Activated CD4-positive, alpha-beta T cell treated with anti-CD3 and anti-CD28 coated beads for 36 hours (primary cell): ENCODE measurements at regions not wholly inside any gene's neighbourhood (a gene's known extent, or its start where the extent isn't known, plus 50 kb on each side); places are given as distances from the start of the nearest gene placed in this dataset.

Experiments used
- ATAC-seq: fragments of 200-7000 bp; cut with Tn5 transposase; one replicate; pipeline ENCODE4 v1.10.0; 2021; ENCODE audit warnings: mild to moderate bottlenecking, moderate library complexity
- CTCF ChIA-PET: fragments of 350-600 bp; sonication (Branson Sonifier 250); formaldehyde crosslinking; loops from one replicate; lab custom pipeline; 2021; ENCODE audit warnings: antibody characterized with exemption; lab: Charles Lee
- POLR2A ChIA-PET: fragments of 350-600 bp; sonication (Branson Sonifier 250); formaldehyde crosslinking; loops from one replicate; lab custom pipeline; 2021; ENCODE audit warnings: antibody characterized with exemption, inconsistent platforms; lab: Charles Lee
- DNase-seq: peaks from one replicate; pipeline ENCODE4 v3.0.0-alpha.2; 2020
- H3K27ac Mint-ChIP-seq: one replicate; pipeline ENCODE4 v1.8.0; 2021; ENCODE audit warnings: mixed read lengths
- H3K27me3 Mint-ChIP-seq: one replicate; pipeline ENCODE4 v1.8.0; 2021; ENCODE audit warnings: mixed read lengths
- H3K36me3 Mint-ChIP-seq: one replicate; pipeline ENCODE4 v1.8.0; 2021; ENCODE audit warnings: low read depth, mixed read lengths
- H3K4me1 Mint-ChIP-seq: one replicate; pipeline ENCODE4 v1.8.0; 2021; ENCODE audit warnings: mixed read lengths
- H3K4me3 Mint-ChIP-seq: one replicate; pipeline ENCODE4 v1.8.0; 2021; ENCODE audit warnings: mild to moderate bottlenecking, moderate library complexity, mixed read lengths
- H3K9me3 Mint-ChIP-seq: one replicate; pipeline ENCODE4 v1.8.0; 2021; ENCODE audit warnings: low read depth, mixed read lengths
- intact Hi-C, 2 experiments: fragments of 100-400 bp; cut with DNase I in 1 of 2; cut with micrococcal nuclease in 1 of 2; formaldehyde crosslinking; loops; one replicate each; pipeline versions ENCODE4 v1.14.2 to v1.15.1; 2022 to 2024; cut with DNase I, micrococcal nuclease

DNA sequence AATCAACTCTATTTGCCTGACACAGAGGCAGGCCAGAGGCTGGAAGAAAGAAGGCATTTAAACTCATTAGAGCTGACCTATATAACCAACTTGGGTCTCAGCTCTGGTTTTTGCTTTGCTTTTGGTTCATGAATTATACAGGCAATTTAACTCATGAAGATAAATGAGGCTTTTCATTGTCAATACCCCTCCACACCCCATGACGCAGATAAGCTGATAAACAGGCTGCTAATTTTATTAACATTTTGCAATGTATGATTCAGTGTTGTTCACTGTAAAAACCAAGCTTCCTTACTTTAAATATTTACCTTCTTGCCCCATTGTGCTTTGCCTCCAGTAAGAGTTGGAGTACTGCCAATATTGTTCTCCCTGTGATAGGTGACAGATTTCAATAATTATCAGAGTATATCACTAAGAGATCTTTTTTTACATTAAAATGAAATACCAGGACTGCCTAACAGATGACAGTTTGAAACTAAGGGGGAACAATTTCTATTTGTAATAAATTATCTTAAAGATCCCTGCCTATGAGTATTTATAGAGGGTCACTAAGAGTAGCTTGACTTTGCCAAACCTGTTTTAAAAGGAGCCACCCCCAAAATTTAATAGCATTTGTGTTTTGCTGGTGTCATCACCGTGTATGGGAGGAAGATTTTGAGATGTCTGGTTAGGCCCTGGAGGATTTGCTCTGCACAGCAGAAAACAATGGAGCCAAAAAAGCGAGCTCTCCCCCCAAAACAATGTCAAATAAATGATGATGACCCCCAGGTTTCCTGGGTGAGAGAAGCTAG lies 472.7 kb upstream of the NBEA start:
- no peaks in the 10 kb centered on the region for H3K36me3 Mint-ChIP-seq
- H3K4me3 Mint-ChIP-seq, result no peak overlapping the region
- H3K4me1 Mint-ChIP-seq, result no peaks in the 10 kb centered on the region
- H3K27me3 Mint-ChIP-seq, result no peaks in the 10 kb centered on the region
- no peak overlapping the region for H3K27ac Mint-ChIP-seq
- intact Hi-C loops, result no loop called here
- ATAC-seq, result no peak
- CTCF ChIA-PET, result no interaction called here
- POLR2A ChIA-PET, result no interaction called here
- no peak for DNase-seq
- no peaks in the 10 kb centered on the region for H3K9me3 Mint-ChIP-seq

DNA sequence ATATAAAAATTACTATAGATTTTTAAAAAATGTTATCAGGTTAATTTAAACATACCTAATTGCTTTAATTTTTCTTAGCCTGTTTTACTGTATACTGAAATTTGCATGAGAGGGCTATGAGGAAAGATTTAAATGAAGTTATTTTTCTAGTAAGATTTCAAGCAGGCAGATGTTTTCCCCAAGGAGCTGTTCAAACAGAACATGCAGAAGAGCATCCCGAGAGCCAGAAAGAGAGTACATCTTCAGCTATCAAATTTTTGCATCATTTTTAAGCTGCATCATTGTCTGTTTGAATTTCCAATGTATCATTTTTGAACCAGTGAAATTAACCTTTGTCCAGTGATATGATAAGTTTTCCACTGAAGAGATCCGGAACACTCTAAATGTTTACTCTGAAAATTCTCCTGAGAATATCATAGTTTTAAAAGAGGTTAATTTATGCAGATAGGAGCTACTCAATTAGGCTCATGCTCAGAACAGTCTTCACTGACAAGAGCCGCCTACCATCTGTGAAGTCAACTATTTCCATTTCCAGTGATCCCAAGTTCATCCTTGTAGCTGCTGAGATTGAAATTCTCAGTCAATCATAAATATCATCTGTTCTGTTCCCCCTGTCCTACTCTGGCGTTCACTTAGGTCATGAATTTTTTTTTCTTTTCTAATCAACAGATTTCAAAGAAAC lies 467.7 kb upstream of the NBEA start:
- DNase-seq (no peak), ATAC-seq (no peak)
- Mint-ChIP-seq H3K36me3 (no peaks in the 10 kb centered on the region), H3K4me1 (no peaks in the 10 kb centered on the region), H3K27ac (no peak overlapping the region), H3K9me3 (no peaks in the 10 kb centered on the region), H3K27me3 (no peaks in the 10 kb centered on the region), H3K4me3 (no peak overlapping the region)
- ChIA-PET CTCF (no interaction called here), POLR2A (no interaction called here)
- intact Hi-C loops, result no loop called here

DNA sequence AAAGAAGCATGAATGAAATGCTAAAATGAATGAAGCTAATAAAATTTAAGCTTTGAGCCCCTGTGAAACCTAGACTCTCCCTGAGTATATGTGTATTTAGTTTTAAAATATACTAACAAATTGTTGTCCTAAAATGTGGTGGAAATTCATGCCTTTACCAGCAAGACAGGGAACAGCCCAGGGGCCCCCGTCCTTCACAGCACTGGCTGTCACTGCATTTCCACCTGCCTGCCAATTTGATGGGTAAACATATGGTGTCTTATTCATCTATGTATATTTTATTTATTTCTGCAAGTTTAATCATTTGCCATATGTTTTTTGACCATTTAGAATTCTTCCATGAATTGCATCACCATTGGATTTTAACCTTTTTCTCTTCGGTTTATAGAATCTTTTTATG lies 463.7 kb upstream of the NBEA start:
- ChIA-PET CTCF (no interaction called here), POLR2A (no interaction called here)
- DNase-seq, result no peak
- intact Hi-C loops, result no loop called here
- no peaks in the 10 kb centered on the region for H3K36me3 Mint-ChIP-seq
- H3K4me3 Mint-ChIP-seq, result no peak overlapping the region
- H3K27me3 Mint-ChIP-seq, result no peaks in the 10 kb centered on the region
- no peaks in the 10 kb centered on the region for H3K9me3 Mint-ChIP-seq
- no peak overlapping the region for H3K27ac Mint-ChIP-seq
- no peaks in the 10 kb centered on the region for H3K4me1 Mint-ChIP-seq
- ATAC-seq, result no peak

DNA sequence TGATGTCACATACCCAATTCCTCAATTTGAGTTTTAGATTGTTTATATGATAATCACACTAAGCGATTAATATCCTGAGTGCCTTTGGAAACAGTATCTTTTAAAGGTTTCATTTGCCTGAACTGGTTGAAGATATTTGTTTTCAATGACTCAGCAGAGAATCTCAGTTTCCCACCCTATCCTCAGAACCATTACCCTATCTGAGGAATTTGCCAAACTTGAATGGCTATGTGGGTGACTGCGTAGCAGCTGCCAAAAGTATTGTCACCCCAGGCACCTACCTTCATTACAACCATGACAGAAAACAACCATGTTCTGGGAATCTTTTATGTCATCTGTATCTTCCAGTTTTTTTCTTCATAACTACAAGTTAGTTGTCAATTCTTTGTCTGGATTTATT lies 440.1 kb upstream of the NBEA start:
- no peak for ATAC-seq
- no peak overlapping the region for H3K27ac Mint-ChIP-seq
- H3K4me3 Mint-ChIP-seq, result no peak overlapping the region
- no peaks in the 10 kb centered on the region for H3K36me3 Mint-ChIP-seq
- ChIA-PET CTCF (no interaction called here), POLR2A (no interaction called here)
- H3K27me3 Mint-ChIP-seq, result no peaks in the 10 kb centered on the region
- H3K4me1 Mint-ChIP-seq, result no peaks in the 10 kb centered on the region
- DNase-seq, result no peak
- intact Hi-C loops, result no loop called here
- peaks cover 3% of the 10 kb centered on the region for H3K9me3 Mint-ChIP-seq

DNA sequence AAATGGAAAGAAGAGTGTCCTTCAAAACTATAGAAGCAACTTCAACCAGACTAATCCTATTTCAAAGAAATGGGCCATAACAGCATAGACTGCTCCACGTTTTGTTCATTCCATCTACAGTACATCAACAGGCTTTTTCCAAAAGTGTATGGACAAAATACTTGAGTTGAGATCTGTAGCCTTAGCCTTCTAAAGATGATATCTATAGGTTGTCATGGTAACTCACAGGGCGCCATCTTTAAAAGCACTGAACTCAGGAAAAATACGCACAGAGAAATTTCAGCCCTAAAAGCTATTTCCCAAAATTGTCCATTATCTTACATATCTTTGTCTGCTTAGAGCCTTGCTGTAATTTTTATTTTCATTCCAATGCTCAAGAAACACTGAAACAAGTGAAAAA lies 439.4 kb upstream of the NBEA start:
- H3K4me1 Mint-ChIP-seq, result no peaks in the 10 kb centered on the region
- DNase-seq, result no peak
- H3K27me3 Mint-ChIP-seq, result no peaks in the 10 kb centered on the region
- H3K27ac Mint-ChIP-seq, result no peak overlapping the region
- no peaks in the 10 kb centered on the region for H3K36me3 Mint-ChIP-seq
- ChIA-PET POLR2A (no interaction called here), CTCF (no interaction called here)
- H3K9me3 Mint-ChIP-seq, result peaks cover 5% of the 10 kb centered on the region
- no peak for ATAC-seq
- H3K4me3 Mint-ChIP-seq, result no peak overlapping the region
- intact Hi-C loops, result no loop called here

DNA sequence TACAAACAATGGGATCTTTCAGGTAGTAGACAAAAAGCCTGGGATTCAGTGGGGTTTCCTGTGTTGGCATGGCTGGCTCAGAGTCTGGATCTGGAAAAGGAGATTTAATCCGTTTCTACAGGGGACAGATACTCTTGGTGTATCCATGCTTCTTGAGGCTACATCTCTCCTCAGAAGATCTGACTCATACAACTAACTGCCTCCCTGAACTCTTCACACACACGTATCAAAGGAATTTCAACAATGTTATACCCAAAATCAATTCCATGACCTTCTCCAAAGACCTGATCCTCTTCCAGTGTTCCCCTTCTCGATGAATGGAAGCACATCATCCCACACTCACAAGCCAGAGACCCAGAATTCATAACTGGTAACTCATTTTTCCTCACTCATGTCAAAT lies 435.3 kb upstream of the NBEA start:
- H3K36me3 Mint-ChIP-seq, result no peaks in the 10 kb centered on the region
- intact Hi-C loops, result no loop called here
- ATAC-seq (no peak), DNase-seq (no peak)
- H3K4me1 Mint-ChIP-seq, result no peaks in the 10 kb centered on the region
- H3K4me3 Mint-ChIP-seq, result no peak overlapping the region
- ChIA-PET CTCF (no interaction called here), POLR2A (no interaction called here)
- peaks cover 9% of the 10 kb centered on the region for H3K9me3 Mint-ChIP-seq
- H3K27me3 Mint-ChIP-seq, result no peaks in the 10 kb centered on the region
- no peak overlapping the region for H3K27ac Mint-ChIP-seq

DNA sequence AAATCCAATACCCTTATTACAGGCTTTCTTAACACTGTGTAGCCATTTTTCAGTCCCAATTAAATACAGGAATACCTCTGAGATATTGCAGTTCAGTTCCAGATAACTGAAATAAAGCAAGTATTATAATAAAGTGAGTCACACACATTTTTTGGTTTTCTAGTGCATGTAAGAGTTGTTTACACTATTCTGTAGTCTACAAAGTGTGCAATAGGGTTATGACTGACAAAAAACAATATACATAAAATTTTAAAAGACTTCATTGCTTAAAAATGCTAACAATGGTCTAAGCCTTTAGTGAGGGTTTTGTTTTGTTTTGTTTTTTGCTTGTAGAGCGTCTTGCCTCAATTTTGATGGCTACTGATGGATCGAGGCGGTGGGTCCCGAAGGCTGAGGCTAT lies 434.4 kb upstream of the NBEA start:
- H3K27ac Mint-ChIP-seq, result no peak overlapping the region
- ATAC-seq (no peak), DNase-seq (no peak)
- H3K9me3 Mint-ChIP-seq, result peaks cover 9% of the 10 kb centered on the region
- intact Hi-C loops, result no loop called here
- H3K4me3 Mint-ChIP-seq, result no peak overlapping the region
- ChIA-PET CTCF (no interaction called here), POLR2A (no interaction called here)
- no peaks in the 10 kb centered on the region for H3K27me3 Mint-ChIP-seq
- no peaks in the 10 kb centered on the region for H3K4me1 Mint-ChIP-seq
- H3K36me3 Mint-ChIP-seq, result no peaks in the 10 kb centered on the region

DNA sequence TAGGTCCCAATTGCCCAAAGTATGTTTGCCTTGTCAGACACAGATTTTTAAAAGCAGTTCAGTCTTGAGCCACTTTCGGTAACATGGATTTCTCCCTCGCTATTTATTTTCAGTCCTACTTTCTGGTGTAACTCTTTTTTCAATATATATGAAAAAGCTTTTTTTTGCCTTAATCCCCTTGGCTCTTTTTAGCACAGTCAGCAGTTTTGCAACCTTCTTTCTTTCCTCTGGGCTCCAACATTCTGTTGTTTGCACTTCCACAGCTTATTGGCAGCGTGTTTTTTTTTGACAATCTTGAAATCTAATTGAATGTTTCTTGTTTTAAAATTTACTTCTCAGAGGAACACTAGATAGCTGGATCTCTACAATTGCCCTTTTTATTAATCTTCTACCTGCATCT lies 429.3 kb upstream of the NBEA start:
- intact Hi-C loops, result no loop called here
- DNase-seq, result no peak
- CTCF ChIA-PET, result no interaction called here
- Mint-ChIP-seq H3K9me3 (peaks cover 9% of the 10 kb centered on the region), H3K27ac (no peak overlapping the region), H3K4me3 (no peak overlapping the region), H3K27me3 (no peaks in the 10 kb centered on the region), H3K36me3 (no peaks in the 10 kb centered on the region), H3K4me1 (no peaks in the 10 kb centered on the region)
- POLR2A ChIA-PET, result no interaction called here
- ATAC-seq, result no peak

DNA sequence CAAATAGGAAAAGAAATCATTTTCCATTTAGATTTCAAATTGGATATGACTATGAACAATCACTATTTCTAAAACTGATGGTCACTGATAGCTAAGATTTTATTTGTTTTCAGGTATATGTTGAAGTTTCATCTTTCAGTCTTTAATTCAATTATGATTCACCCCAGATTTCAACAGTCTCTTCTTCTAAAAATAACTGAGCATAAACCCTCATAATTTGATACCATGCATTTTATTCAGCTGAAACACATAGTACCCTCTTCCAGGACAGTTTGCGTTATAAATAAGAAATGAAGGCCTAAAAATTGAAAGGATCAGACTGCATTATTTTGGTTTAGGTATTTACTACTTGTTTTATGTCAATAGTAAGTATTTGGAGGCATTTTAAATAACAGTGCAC lies 428.5 kb upstream of the NBEA start:
- no peaks in the 10 kb centered on the region for H3K4me1 Mint-ChIP-seq
- H3K27ac Mint-ChIP-seq, result no peak overlapping the region
- DNase-seq (no peak), ATAC-seq (no peak)
- CTCF ChIA-PET, result no interaction called here
- H3K9me3 Mint-ChIP-seq, result peaks cover 6% of the 10 kb centered on the region
- POLR2A ChIA-PET, result no interaction called here
- no peaks in the 10 kb centered on the region for H3K27me3 Mint-ChIP-seq
- H3K36me3 Mint-ChIP-seq, result no peaks in the 10 kb centered on the region
- intact Hi-C loops, result no loop called here
- H3K4me3 Mint-ChIP-seq, result no peak overlapping the region

DNA sequence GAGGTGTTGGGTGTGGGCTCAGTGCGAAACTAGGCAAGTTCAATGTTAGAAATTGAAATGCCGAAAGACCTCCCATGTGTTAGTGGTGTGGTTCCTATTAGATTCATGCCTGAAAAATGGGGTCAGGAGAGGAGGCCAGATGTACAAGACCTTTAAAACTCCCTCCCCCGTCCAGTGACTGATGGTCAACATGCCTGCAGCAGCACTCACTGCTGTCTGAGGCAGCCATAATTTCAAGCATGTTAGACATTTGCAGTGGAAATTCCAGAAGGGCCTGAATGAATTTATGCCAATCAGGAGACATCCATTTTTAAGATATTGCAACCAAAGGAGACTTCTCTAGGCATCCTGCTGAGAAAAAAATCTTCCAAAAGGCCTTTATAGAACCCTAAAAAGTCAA lies 426.9 kb upstream of the NBEA start:
- no peaks in the 10 kb centered on the region for H3K4me1 Mint-ChIP-seq
- no peak overlapping the region for H3K4me3 Mint-ChIP-seq
- ATAC-seq (no peak), DNase-seq (no peak)
- H3K27me3 Mint-ChIP-seq, result peaks cover 3% of the 10 kb centered on the region
- ChIA-PET POLR2A (no interaction called here), CTCF (no interaction called here)
- H3K36me3 Mint-ChIP-seq, result no peaks in the 10 kb centered on the region
- peaks cover 6% of the 10 kb centered on the region for H3K9me3 Mint-ChIP-seq
- no peak overlapping the region for H3K27ac Mint-ChIP-seq
- intact Hi-C loops, result no loop called here

DNA sequence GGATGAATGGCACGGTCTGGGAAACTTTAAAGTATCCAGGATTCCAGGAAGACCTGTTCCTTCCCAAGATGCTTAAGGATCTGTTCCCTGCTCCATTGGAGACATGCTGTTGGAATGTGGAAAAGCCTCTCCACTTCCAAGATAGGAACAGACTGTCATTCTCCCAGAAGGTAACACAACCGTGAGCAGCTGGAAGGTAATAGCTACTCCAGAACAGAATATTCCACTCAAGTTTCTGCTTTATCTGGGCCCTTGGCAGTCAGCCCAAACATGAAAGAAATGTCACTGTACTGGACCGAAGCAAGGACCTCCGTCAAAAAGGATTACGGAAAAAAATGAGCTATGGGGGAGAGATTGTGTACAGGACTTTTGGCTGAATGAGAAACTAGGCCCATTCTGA lies 420.9 kb upstream of the NBEA start:
- ChIA-PET CTCF (no interaction called here), POLR2A (no interaction called here)
- intact Hi-C loops, result no loop called here
- Mint-ChIP-seq H3K9me3 (no peaks in the 10 kb centered on the region), H3K4me1 (no peaks in the 10 kb centered on the region), H3K27ac (no peak overlapping the region), H3K36me3 (no peaks in the 10 kb centered on the region), H3K27me3 (peaks cover 3% of the 10 kb centered on the region), H3K4me3 (no peak overlapping the region)
- DNase-seq (no peak), ATAC-seq (no peak)

DNA sequence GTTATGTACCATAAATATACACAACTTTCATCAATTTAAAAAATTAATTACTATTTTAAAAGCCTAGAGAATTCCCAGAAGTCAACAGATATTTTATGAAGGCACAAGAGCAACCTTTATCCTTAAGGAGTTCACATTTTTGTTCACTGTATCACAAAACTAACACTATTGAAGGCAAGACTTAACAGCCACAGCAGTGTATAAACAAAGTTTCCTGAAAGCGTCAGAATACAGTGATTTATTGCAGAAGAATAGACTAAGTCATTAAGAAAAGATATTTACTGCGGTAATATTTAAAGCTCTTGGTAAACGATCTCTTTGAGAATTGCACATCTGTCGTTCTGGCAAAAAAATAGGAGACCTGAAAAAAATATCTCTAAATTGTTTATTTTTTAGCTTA lies 419.3 kb upstream of the NBEA start:
- no peaks in the 10 kb centered on the region for H3K4me1 Mint-ChIP-seq
- intact Hi-C loops, result no loop called here
- DNase-seq, result no peak
- no peak overlapping the region for H3K4me3 Mint-ChIP-seq
- ATAC-seq, result no peak
- no peak overlapping the region for H3K27ac Mint-ChIP-seq
- no peaks in the 10 kb centered on the region for H3K36me3 Mint-ChIP-seq
- peaks cover 3% of the 10 kb centered on the region for H3K27me3 Mint-ChIP-seq
- CTCF ChIA-PET, result no interaction called here
- no peaks in the 10 kb centered on the region for H3K9me3 Mint-ChIP-seq
- POLR2A ChIA-PET, result interaction anchor here (0.6 kb wide), 1 partner anchor 1356 kb away, joined by 6 read pairs; no protein-coding TSS in a partner anchor
